HEK293 (cell line): ENCODE measurements at regions not wholly inside any gene's neighbourhood (a gene's known extent, or its start where the extent isn't known, plus 50 kb on each side); places are given as distances from the start of the nearest gene placed in this dataset.

Experiments
- CTCF ChIA-PET: fragments of 350-600 bp; formaldehyde crosslinking; extraction: SDS; loops from one replicate; lab custom pipeline; 2021; ENCODE audit warnings: antibody characterized with exemption; lab: Yijun Ruan, JAX
- POLR2A ChIA-PET: fragments of 300-600 bp; formaldehyde crosslinking; extraction: SDS; loops from one replicate; lab custom pipeline; 2020; ENCODE audit warnings: antibody characterized with exemption, inconsistent platforms; lab: Yijun Ruan, JAX
- H3K27ac ChIP-seq: fragments of 200-500 bp; sonication (Bioruptor generic); 2 replicates; pipeline ENCODE4 v1.5.1; 2014; ENCODE audit warnings: low read depth, low read length, control low read depth, inconsistent platforms; ENCODE audit errors: extremely low read depth
- H3K36me3 ChIP-seq, 2 experiments: fragments of 200-500 bp in 1 of 2; sonication (Bioruptor generic) in 1 of 2; 1 replicate in 1 of 2; 2 replicates in 1 of 2; pipeline ENCODE4 v1.5.1; 2014 to 2017; ENCODE audit warnings: inconsistent platforms in 2 of 2, low read length in 2 of 2; ENCODE audit not compliant: control insufficient read depth in 2 of 2, insufficient read depth in 1 of 2
- H3K4me1 ChIP-seq: fragments of 200-500 bp; sonication (Bioruptor generic); 2 replicates; pipeline ENCODE4 v1.5.1; 2014; ENCODE audit warnings: mild to moderate bottlenecking, low read length, inconsistent platforms; ENCODE audit not compliant: control insufficient read depth, insufficient read depth
- H3K4me3 ChIP-seq: 2 replicates; pipeline ENCODE4 v1.5.1; 2011; ENCODE audit warnings: low read depth, mild to moderate bottlenecking, control low read depth, low read length, moderate library complexity
- H3K9me3 ChIP-seq: fragments of 200-500 bp; sonication (Bioruptor generic); 2 replicates; pipeline ENCODE4 v1.5.1; 2014; ENCODE audit warnings: low read depth, low read length, inconsistent platforms; ENCODE audit not compliant: control insufficient read depth, insufficient read depth
- BCL11A ChIP-seq: fragments of 450-650 bp; formaldehyde crosslinking; IDR thresholded peaks from 2 replicates; pipeline ENCODE4 v1.5.1; 2016; ENCODE audit warnings: low read depth, missing biosample characterization, missing genetic modification characterization
- GFI1B ChIP-seq: fragments of 450-650 bp; formaldehyde crosslinking; IDR thresholded peaks from 2 replicates; pipeline ENCODE4 v1.5.1; 2016; ENCODE audit warnings: missing biosample characterization, missing genetic modification characterization
- MYNN ChIP-seq: fragments of 450-650 bp; formaldehyde crosslinking; IDR thresholded peaks from 2 replicates; pipeline ENCODE4 v1.5.1; 2016; ENCODE audit warnings: missing biosample characterization, missing genetic modification characterization, borderline replicate concordance
- PRDM1 ChIP-seq: fragments of 450-650 bp; formaldehyde crosslinking; IDR thresholded peaks from 2 replicates; pipeline ENCODE4; 2016; ENCODE audit warnings: missing biosample characterization, missing genetic modification characterization
- REPIN1 ChIP-seq: fragments of 450-650 bp; formaldehyde crosslinking; IDR thresholded peaks from 2 replicates; pipeline ENCODE4 v1.5.1; 2017; ENCODE audit warnings: missing biosample characterization, missing genetic modification characterization, low read depth
- SP3 ChIP-seq: fragments of 450-650 bp; formaldehyde crosslinking; IDR thresholded peaks from 2 replicates; pipeline ENCODE4 v1.5.1; 2016; ENCODE audit warnings: missing biosample characterization, missing genetic modification characterization
- TCF7L2 ChIP-seq: IDR thresholded peaks from 2 replicates; pipeline ENCODE4 v1.6.1; 2011; ENCODE audit warnings: low read depth, mild to moderate bottlenecking, inconsistent platforms, low read length, moderate library complexity, borderline replicate concordance
- ZNF202 ChIP-seq: fragments of 450-650 bp; formaldehyde crosslinking; IDR thresholded peaks from 2 replicates; pipeline ENCODE4 v1.5.1; 2016; ENCODE audit warnings: missing biosample characterization, missing genetic modification characterization, borderline replicate concordance
- ZNF544 ChIP-seq: fragments of 450-650 bp; formaldehyde crosslinking; IDR thresholded peaks from 2 replicates; pipeline ENCODE4 v1.5.0; 2017; ENCODE audit warnings: missing biosample characterization, missing genetic modification characterization
- ZNF560 ChIP-seq: fragments of 450-650 bp; formaldehyde crosslinking; IDR thresholded peaks from 2 replicates; pipeline ENCODE4 v1.5.1; 2017; ENCODE audit warnings: missing biosample characterization, missing genetic modification characterization, borderline replicate concordance
- ZNF571 ChIP-seq: fragments of 450-650 bp; formaldehyde crosslinking; IDR thresholded peaks from 2 replicates; pipeline ENCODE4 v1.5.0; 2017; ENCODE audit warnings: missing biosample characterization, missing genetic modification characterization
- ZNF658 ChIP-seq: fragments of 450-650 bp; formaldehyde crosslinking; IDR thresholded peaks from 2 replicates; pipeline ENCODE4; 2016; ENCODE audit warnings: missing biosample characterization, missing genetic modification characterization
- ZNF664 ChIP-seq: fragments of 450-650 bp; formaldehyde crosslinking; IDR thresholded peaks from 2 replicates; pipeline ENCODE4 v1.5.1; 2016; ENCODE audit warnings: missing biosample characterization, missing genetic modification characterization
- ZNF670 ChIP-seq: fragments of 450-650 bp; formaldehyde crosslinking; IDR thresholded peaks from 2 replicates; pipeline ENCODE4 v1.5.1; 2016; ENCODE audit warnings: missing biosample characterization, missing genetic modification characterization, low read depth
- ZNF768 ChIP-seq: fragments of 450-650 bp; formaldehyde crosslinking; IDR thresholded peaks from 2 replicates; pipeline ENCODE4 v1.5.1; 2018; ENCODE audit warnings: missing biosample characterization, mild to moderate bottlenecking, missing genetic modification characterization
- TF ChIP-seq, protein P1 (sequence below): fragments of 450-650 bp; formaldehyde crosslinking; IDR thresholded peaks from 2 replicates; pipeline ENCODE4 v1.5.1; 2016; ENCODE audit warnings: missing biosample characterization, missing genetic modification characterization
- TF ChIP-seq, protein P2 (sequence below): fragments of 450-650 bp; formaldehyde crosslinking; IDR thresholded peaks from 2 replicates; pipeline ENCODE4 v1.5.1; 2016; ENCODE audit warnings: missing biosample characterization, missing genetic modification characterization
- TF ChIP-seq, protein P3 (sequence below): fragments of 450-650 bp; formaldehyde crosslinking; IDR thresholded peaks from 2 replicates; pipeline ENCODE4 v1.5.1; 2016; ENCODE audit warnings: missing biosample characterization, missing genetic modification characterization
- TF ChIP-seq, protein P4 (sequence below): fragments of 450-650 bp; formaldehyde crosslinking; optimal IDR thresholded peaks from 2 replicates; pipeline ENCODE3; 2016; ENCODE audit warnings: missing biosample characterization, mild to moderate bottlenecking, missing genetic modification characterization
- TF ChIP-seq, protein P5 (sequence below): fragments of 450-650 bp; formaldehyde crosslinking; IDR thresholded peaks from 2 replicates; pipeline ENCODE4; 2016; ENCODE audit warnings: missing biosample characterization, missing genetic modification characterization

DNA sequence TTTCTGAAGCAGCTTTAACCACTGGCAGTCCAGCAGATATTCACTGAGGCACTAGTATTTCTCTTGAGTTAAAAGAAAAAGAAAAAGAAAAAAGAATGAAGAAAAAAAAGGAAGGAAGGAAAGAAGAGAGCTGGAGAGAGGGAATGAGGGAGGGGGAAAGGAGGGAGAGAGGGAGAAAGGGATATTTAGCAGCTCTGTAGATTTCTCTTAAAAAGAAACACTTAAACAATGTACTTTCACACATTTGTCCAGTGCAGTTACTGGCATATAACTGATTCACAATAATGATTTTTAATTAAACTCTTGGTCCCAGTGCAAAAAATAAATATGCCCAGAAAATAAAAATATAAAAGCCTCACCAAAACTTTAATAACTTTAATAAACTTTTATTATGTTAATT lies 386.4 kb downstream of the KCNJ2 start:
- POLR2A ChIA-PET = no interaction called here
- Histone ChIP-seq H3K36me3 (no peaks in the 10 kb centered on the region), H3K27ac (no peak overlapping the region), H3K9me3 (no peaks in the 10 kb centered on the region), H3K4me3 (no peak overlapping the region)
- CTCF ChIA-PET = interaction anchor here (0.7 kb wide), 1 partner anchor 385 kb away, joined by 3 read pairs; no protein-coding TSS in a partner anchor
- TF ChIP-seq ZNF571 (tag by site-specific recombination) (no peak), ZNF664 (tag by site-specific recombination) (no peak), PRDM1 (peak; percentile 73)
- TF ChIP-seq, all 188 proteins: peak for 1
- no peaks in the 10 kb centered on the region; the same call in 1 of the 2 replicates for H3K4me1 ChIP-seq

DNA sequence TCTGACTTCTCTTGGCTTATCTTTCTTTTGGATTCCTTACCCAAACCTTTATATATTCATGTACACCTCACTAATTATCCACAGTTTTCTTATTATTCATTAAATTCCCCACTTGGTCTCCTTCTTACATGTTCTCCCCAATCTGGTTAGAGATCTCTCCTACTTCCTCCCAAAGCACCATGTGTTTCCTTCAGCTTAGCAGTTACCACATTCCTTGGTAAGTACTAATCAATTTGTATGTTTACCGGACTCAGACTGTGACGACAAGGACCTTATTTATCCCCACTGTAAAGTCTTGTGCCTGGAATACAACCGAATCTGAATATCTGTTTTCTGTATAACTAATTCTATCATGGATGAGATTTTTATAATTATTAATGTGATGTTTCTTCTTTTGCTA lies 389.5 kb downstream of the KCNJ2 start:
- ChIA-PET CTCF (no interaction called here), POLR2A (no interaction called here)
- Histone ChIP-seq H3K27ac (no peak overlapping the region), H3K4me3 (no peak overlapping the region), H3K9me3 (no peaks in the 10 kb centered on the region), H3K36me3 (no peaks in the 10 kb centered on the region; a peak in 1 of 3 replicates), H3K4me1 (0 out of 2 replicates have a peak, but pooled peaks cover 3% of the 10 kb centered on the region)
- TF ChIP-seq ZNF560 (tag by site-specific recombination) = no peak
- TF ChIP-seq, protein P1, sequence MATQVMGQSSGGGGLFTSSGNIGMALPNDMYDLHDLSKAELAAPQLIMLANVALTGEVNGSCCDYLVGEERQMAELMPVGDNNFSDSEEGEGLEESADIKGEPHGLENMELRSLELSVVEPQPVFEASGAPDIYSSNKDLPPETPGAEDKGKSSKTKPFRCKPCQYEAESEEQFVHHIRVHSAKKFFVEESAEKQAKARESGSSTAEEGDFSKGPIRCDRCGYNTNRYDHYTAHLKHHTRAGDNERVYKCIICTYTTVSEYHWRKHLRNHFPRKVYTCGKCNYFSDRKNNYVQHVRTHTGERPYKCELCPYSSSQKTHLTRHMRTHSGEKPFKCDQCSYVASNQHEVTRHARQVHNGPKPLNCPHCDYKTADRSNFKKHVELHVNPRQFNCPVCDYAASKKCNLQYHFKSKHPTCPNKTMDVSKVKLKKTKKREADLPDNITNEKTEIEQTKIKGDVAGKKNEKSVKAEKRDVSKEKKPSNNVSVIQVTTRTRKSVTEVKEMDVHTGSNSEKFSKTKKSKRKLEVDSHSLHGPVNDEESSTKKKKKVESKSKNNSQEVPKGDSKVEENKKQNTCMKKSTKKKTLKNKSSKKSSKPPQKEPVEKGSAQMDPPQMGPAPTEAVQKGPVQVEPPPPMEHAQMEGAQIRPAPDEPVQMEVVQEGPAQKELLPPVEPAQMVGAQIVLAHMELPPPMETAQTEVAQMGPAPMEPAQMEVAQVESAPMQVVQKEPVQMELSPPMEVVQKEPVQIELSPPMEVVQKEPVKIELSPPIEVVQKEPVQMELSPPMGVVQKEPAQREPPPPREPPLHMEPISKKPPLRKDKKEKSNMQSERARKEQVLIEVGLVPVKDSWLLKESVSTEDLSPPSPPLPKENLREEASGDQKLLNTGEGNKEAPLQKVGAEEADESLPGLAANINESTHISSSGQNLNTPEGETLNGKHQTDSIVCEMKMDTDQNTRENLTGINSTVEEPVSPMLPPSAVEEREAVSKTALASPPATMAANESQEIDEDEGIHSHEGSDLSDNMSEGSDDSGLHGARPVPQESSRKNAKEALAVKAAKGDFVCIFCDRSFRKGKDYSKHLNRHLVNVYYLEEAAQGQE (tag by site-specific recombination) = no peak
- TF ChIP-seq, protein P2, sequence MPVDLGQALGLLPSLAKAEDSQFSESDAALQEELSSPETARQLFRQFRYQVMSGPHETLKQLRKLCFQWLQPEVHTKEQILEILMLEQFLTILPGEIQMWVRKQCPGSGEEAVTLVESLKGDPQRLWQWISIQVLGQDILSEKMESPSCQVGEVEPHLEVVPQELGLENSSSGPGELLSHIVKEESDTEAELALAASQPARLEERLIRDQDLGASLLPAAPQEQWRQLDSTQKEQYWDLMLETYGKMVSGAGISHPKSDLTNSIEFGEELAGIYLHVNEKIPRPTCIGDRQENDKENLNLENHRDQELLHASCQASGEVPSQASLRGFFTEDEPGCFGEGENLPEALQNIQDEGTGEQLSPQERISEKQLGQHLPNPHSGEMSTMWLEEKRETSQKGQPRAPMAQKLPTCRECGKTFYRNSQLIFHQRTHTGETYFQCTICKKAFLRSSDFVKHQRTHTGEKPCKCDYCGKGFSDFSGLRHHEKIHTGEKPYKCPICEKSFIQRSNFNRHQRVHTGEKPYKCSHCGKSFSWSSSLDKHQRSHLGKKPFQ (tag by site-specific recombination) = no peak
- no peak for TF ChIP-seq MYNN
- TF ChIP-seq ZNF658 (tag by site-specific recombination) = no peak
- TF ChIP-seq REPIN1 (tag by site-specific recombination) = no peak
- no peak for TF ChIP-seq ZNF670 (tag by site-specific recombination)
- TF ChIP-seq, protein P3, sequence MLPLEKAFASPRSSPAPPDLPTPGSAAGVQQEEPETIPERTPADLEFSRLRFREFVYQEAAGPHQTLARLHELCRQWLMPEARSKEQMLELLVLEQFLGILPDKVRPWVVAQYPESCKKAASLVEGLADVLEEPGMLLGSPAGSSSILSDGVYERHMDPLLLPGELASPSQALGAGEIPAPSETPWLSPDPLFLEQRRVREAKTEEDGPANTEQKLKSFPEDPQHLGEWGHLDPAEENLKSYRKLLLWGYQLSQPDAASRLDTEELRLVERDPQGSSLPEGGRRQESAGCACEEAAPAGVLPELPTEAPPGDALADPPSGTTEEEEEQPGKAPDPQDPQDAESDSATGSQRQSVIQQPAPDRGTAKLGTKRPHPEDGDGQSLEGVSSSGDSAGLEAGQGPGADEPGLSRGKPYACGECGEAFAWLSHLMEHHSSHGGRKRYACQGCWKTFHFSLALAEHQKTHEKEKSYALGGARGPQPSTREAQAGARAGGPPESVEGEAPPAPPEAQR (tag by site-specific recombination) = no peak
- TF ChIP-seq GFI1B (tag by site-specific recombination) = no peak
- no peak for TF ChIP-seq ZNF768
- no peak for TF ChIP-seq SP3 (tag by site-specific recombination)
- TF ChIP-seq ZNF202 (tag by site-specific recombination) = no peak
- TF ChIP-seq, protein P4, sequence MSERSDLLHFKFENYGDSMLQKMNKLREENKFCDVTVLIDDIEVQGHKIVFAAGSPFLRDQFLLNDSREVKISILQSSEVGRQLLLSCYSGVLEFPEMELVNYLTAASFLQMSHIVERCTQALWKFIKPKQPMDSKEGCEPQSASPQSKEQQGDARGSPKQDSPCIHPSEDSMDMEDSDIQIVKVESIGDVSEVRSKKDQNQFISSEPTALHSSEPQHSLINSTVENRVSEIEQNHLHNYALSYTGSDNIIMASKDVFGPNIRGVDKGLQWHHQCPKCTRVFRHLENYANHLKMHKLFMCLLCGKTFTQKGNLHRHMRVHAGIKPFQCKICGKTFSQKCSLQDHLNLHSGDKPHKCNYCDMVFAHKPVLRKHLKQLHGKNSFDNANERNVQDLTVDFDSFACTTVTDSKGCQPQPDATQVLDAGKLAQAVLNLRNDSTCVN (tag by site-specific recombination) = no peak
- TF ChIP-seq, protein P5, sequence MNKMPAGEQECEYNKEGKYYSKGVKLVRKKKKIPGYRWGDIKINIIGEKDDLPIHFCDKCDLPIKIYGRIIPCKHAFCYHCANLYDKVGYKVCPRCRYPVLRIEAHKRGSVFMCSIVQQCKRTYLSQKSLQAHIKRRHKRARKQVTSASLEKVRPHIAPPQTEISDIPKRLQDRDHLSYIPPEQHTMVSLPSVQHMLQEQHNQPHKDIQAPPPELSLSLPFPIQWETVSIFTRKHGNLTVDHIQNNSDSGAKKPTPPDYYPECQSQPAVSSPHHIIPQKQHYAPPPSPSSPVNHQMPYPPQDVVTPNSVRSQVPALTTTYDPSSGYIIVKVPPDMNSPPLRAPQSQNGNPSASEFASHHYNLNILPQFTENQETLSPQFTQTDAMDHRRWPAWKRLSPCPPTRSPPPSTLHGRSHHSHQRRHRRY (tag by site-specific recombination) = no peak
- no peak for TF ChIP-seq BCL11A (tag by site-specific recombination)
- no peak for TF ChIP-seq TCF7L2
- TF ChIP-seq ZNF544 = no peak
